HG03558 (cell line): ENCODE measurements at regions not wholly inside any gene's neighbourhood (a gene's known extent, or its start where the extent isn't known, plus 50 kb on each side); places are given as distances from the start of the nearest gene placed in this dataset.

Source experiments
- ATAC-seq: cut with Tn5 transposase; IDR thresholded peaks from one replicate; pipeline ENCODE4 v1.9.1; 2021; ENCODE audit warnings: moderate number of reproducible peaks; ENCODE audit not compliant: unreplicated experiment; ENCODE audit errors: extremely low read depth

DNA sequence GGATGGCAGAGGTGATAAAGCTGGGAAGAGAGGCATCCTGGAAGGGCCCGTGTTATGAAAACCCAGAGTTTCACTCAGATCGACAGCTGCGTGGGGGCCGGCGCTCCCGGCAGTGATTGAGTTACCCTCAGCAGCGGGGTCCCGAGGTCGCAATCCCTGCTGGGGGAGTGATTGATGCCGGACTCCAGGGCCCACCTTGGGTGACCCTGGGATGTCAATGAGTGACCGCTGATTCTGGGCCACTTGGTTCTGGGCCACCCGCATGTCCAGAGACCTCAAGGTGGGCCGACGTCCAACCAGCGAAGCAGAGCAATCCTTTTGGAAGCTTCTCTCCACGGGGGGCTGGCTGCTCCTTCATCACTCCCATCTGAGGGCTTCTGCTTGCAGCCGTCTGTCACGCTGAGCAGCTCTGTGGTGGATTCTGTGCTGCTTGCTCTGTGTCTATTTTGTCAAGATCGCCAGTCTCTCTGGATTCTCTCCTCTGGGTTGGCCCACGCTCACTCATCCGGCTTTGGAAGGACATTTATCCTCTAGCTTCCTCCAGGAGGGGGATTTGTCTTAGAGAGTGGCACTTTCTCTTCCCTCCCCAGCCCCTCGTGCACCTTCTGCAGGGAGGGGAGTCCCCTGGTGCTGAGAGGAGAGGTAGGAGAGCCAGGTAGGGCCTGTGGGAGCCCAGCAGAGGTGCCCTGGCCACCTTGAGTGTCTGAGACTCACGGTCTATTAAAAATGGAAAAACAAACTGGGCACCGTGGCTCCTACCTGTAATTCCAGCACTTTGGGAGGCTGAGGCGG lies 110.9 kb upstream of the C1orf174 start:
- ATAC-seq, result no peak

DNA sequence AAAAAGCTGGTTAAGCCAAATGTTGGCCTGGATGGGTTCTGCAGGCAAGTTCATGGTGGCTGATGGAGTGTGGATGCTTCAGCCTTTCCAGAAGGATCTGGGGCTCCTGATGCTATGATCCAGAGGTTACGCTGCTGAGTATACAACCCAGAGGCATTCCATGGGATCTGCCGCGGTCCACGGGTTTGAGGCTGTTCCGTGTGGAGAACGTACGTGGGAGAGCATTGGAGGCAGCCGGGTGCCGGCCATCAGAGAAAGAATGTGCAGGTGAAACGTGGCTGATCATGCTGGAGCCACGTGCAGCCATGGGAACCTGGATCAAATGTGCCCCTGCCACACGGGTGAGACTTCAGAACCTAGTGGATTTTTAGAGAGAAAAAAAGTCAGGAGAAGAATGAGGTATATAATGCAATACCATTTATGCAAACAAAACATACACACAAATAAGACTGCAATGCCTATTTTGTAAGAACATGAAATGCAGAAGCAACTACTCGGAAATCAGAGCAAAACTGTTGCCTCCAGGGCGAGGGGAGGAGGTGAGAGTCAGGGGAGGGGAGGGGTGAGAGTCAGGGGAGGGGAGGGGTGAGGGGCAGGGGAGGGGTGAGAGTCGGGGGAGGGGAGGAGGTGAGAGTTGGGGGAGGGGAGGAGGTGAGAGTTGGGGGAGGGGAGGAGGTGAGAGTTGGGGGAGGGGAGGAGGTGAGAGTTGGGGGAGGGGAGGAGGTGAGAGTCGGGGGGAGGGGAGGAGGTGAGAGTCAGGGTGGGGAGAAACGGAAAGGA lies 116.5 kb upstream of the C1orf174 start:
- no peak for ATAC-seq

DNA sequence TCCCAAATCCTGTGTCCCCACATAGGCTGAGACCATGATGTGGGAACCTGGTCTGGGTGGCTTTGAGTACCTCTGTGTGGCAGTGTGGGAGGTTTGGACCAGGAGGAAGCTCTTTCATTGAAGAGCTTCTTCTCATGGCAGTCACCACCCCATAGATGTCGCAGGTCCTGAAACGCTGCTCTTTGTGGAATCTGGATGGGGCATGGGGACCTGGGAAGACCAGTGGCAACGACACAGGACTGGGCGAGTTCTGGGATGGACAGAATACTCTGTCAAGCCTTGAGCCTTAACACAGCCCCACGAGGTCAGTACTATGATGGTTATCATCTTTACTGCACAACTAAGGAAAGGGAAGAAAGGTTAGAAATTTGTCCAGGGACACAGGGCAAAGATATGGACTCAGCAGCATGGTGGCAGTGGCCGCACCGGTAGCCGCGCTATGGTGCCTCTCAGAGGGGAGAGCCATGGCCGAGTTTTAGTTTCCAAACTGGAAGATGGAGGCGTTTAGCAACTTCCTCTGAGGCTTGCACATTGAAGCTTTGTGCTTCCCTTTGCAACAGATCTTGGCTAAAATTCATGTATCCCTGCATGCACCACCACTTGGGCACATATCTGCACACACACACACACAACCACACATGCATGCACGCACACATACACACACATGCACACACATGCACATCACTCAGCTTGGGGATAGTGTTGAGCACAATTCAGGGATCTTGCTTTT lies 117.7 kb upstream of the C1orf174 start:
- no peak for ATAC-seq

DNA sequence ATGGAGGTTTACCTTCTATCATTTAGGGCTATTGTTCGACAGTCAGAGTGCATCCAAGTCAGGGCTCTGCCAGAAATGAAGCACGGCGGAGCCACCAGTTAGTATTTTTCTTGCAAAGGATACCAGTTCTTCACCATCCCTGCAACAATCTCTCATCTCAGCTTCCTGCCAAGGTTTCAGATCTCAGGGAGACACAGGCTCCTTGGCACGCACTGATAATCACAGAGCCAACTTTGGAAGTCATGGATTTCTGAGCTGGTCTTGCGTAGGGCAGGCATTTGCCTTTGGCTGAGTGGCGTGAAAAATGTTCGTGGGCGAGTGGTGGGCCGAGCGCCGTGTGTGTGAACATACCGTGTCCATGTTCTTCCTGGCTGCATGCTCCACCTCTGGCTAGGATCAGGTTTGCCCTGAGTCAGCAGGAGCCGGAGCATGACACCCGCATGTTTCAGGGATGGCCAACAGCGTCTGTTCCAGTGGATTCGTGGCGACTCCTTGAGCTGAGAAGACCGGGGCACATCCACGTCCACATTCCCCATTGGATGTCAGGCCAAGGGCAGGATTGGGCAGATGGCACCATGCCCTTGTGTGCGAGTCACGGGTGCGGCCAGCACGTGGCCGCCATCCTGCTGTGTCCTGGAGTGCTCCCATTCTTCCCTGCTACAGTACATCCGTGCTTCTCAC lies 118.5 kb upstream of the C1orf174 start:
- no peak for ATAC-seq

DNA sequence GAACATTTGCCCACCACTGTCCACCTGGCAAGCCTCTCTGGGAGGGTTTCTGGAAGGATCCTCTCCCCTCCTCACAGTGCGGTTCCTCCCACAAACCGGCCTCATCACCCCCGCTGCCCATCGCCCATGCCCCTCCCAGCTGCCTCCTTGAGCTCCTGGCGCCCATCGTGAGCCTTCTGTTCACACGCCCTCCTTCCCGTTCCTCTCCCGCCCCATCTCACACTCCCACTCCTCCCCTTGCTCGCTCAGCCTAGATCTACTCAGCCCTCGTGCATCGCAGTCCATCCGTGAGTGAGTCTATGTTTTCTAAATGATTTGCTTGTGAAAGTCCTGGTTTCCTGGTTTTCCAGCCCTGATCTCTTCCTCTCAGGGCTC lies 119.1 kb upstream of the C1orf174 start:
- ATAC-seq, result no peak

DNA sequence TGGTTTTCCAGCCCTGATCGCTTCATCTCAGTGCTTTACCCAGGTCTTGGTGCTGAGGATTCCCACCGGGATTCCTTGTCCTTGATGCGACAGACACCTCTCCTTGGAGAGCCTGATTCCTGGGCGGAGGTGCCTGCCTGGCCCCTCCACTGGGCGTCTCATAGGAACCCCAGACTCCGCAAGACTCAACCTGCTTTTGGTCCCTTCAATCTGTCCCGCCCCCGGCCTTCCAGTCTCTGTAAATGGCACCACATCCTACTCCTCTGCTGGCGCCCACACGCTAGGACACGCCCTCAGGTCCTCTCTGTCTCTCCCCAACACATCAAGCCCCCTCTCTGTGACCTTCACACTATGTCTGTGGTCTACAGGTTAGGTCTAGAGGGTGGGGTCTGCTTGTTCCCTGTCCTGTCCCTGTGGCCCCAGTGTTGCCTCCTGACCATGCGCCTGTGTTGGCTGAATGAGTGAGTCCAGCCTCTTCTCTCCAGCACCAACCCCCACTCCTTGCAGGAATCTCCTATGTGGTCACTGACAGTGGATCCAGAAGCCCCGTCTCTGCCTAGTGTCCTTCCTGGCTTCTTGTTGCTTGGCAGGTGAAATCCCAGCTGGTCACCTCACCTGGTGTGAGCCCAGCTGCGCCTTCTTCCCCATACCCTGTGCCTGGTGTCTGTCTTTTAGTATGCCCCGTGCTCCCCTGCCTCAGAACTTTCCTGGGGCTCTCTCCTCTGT lies 119.7 kb upstream of the C1orf174 start:
- no peak for ATAC-seq

DNA sequence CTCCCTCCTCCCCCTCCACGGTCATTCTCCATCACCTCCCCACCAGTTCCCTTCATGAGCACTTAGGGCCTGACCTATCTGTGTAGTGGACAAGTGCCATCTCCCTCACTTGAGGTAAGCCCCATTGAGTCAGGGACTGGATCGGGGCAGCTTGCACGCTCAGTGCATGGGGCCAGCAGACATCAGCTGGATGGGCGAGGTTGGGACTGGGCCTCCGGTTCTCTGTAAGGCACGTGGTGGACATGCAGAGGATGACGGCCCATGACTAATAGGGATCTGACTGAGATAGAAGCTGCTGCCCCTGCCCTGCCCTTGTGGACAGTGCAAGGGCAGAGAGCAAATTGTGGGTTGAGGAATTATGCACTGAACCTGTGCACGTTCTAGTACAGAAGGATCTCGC lies 120.4 kb upstream of the C1orf174 start:
- no peak for ATAC-seq

DNA sequence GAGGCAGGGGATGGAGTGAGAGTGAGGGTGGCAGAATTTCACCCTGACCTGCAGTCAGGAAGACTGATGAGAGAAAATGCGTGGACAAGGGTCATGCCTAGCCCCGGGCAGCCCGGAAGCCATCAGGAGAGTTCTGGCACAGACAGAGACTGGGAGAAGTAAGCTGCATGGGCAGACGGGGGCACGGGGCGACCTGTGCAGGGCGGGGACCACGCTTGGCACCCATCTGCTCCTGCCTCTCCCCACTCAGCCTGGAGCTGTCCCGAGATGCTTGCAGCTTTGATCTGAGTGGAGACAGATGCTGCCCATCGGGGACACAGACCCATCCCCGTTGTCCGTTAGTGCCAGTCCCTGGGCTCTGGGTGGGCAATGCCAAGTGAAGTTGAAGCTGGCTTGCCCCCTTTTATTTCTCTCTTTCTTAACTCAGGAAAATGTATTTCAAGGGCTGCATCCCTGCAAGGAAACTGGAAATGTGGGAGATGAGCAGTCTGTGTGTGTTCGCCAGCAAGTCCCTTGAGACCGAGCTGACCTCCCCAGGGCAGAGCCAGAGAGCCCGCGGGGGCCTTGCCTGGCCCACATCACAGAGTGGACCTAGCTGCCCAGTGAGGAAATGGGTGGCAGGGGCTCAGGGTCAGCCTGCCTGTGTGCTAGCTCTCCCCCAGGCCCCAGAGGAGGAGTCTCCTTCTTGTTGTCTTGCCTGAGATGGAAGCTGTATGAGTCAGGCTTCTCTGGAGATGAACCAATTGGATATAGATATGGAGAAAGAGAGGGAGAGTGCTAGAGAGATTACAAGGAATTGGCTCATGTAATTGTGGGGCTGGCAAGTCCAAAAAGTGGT lies 121.3 kb upstream of the C1orf174 start:
- no peak for ATAC-seq

DNA sequence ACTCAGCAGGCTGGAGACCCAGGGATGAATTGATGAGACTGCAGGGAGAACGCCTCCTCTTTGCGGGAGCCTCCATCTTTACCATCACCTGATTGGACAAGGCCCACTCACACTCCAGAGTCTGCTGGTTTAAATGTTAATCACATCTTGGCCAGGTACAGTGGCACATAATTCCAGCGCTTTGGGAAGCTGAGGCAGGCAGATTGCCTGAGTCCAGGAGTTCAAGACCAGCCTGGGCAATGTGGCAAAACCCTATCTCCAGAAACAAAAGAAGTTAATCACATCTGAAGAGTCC lies 121.8 kb upstream of the C1orf174 start:
- ATAC-seq, result no peak

DNA sequence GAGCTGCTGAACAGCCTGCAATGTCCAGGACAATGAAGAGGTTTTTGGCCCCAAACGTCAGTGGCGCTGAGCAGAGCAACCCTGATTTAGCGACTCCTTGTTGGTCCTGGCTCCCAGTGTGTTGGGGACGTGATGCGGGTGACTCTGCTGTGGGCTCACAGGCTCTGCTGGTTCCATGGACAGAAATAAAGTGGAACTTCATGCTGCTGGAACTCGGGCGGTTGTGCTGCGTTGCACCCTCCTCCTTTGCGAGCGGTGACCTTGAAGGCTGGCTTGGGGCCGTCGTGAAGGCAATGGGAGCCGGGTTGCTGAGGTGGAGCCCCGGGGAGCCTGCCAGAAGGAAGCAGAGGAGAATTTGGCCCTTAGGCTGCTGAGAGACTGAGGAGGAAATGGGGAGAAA lies 122.6 kb upstream of the C1orf174 start:
- no peak for ATAC-seq

DNA sequence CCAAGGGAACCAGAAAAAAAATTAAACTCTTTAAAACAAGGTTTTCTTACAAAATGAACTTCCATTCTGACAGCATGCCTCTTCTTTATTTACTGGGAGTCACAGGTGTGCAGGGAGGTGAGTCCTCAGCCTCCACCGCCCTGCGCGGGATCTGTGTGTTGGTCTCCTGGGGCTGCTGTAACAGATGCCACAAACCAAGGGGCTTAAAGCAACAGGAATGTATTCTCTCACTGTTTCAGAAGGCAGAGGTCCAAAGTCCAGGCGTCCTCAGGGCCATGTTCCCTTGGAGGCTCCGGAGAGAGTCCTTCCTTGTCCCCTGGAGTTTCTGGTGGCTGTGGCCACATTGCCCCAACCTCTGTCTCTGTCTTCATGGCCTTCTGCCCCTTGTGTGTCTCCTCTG lies 123.6 kb upstream of the C1orf174 start:
- no peak for ATAC-seq

DNA sequence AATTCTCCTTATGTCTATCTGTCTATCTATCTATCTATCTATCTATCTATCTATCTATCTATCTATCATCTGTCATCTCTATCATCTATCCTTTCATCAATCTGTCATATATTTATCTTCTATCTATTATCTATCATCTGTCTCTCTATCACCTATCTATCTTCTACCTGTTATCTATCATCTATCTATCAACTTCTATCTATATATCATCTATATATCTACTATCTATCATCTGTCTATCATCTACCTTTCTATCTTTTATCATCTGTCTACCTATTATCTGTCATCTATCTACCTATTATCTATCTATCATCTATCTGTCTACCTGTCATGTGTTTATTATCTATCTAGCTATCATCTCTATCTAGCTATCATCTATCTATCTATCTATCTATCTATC lies 124.7 kb upstream of the C1orf174 start:
- ATAC-seq, result no peak

DNA sequence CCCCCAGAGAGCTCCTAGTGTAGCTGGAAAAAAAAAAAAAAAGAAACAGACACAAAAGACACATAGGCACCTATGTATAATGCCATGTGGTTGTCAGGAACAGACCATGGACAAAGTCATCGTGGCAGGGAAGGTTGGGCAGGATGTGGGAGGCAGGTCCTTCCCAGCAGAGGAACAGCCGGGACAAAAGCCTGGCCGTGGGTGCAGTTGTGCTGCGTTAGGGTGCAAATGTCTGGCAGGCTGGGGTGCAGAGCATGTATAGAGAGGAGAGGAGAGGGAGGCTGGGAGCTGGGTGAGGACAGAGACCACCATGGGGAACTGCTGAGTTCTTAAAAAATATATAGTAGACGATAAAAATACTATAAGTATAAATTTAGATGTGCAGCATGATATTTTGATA lies 125.7 kb upstream of the C1orf174 start:
- no peak for ATAC-seq

DNA sequence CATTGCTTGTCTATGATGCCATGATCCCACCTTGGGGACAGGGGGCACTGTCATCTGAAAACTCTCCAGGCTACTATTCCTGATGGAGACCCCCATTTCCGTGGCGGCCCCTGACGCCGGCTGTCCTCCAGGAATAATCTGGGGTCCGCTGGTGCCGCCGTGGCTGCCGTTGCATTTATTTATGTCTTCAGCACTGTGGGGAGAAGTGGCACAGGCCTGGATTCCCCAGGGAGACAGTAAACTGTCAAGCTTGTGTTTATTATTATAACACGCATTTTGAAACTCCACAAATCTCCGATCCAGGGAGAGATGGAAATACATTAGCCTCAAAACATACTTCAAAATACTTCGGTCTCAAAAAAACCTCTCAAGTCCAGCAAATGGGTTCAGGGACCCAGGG lies 126.9 kb upstream of the C1orf174 start:
- ATAC-seq, result no peak

DNA sequence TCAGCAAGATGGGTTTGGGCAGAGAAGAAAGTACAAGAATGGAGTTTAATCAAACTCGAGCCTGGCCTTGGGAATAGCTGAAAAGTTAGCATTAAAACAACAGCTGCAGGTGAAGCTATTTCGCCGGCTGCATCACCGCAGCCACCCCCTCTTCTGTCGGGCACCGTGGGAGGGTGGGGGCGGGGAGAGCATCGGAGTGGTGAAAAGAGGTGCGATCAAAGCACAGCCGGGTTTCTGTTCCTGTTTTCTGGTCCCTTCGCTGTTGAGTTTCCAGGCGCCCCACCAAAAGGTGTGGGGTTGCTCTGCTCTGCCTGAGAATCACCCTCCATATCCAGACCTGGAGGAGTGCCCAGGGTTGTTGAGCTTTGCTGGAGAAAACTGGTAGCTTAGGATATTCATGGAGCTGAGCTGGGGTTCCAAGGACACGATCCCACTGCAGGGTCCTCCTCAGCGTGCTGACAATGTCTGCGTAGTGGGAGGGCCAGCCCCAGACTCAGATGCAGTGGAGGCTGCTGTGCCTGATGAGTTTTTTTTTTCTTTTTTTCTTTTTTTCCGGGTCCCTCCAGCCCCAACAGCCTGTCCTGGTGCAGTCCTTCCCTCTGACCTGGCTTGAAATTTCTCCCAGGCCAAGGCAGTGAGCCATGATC lies 127.5 kb upstream of the C1orf174 start:
- no peak for ATAC-seq

DNA sequence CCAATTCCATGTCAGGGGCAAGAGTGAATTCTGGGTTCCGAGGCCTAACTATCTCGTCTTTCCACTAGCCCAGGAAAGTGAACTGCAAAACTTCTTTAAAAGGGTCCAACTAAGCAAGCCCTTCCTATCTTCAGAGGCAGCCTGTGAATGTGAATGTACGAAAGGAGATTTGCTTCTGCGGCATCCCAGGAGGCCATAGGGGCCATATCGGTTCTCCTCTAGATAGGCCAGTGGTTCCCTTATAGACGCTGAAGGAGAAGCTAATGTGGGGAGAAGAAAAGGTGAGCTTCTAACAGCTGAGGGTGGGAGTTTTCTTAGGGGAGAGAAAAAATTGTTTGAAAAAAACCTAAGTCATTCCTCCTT lies 128.0 kb upstream of the C1orf174 start:
- no peak for ATAC-seq

DNA sequence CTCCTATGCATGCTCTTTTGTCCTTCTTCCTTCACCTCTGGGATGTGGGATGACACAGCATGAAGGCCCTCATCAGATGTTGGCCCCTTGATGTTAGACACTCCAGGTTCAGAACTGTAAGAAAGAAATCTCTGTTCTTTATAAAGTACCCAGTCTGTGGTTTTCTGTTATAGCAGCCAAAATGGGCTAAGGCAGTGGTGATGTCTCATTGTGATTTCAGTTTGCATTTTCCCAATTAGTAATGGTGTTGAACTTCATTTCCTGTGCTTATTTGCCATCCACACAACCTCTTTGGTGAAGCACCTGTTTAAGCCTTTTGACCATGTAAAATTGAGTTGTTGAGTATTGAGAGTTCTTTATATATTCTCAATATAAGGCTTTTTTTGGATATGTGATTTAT lies 129.3 kb upstream of the C1orf174 start:
- no peak for ATAC-seq

DNA sequence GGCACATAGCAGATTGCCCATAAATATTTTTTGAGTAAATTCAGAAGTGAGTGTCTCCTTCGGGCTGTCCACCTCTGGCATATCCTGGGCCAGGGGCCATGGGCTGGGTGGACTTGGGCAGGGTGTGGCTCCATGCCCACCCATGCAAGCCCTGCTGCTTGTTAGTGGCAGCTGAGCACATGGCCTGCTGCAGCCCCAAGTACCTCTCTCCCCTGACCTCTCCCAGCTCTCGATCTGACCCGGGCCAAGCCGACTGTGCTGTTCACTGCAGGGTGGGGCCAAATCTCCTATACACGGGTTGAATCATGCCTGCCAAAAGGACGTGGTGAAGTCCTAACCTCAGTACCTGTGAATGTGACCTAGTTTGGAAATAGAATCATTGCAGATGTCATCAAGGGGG lies 132.5 kb upstream of the C1orf174 start:
- ATAC-seq, result no peak

DNA sequence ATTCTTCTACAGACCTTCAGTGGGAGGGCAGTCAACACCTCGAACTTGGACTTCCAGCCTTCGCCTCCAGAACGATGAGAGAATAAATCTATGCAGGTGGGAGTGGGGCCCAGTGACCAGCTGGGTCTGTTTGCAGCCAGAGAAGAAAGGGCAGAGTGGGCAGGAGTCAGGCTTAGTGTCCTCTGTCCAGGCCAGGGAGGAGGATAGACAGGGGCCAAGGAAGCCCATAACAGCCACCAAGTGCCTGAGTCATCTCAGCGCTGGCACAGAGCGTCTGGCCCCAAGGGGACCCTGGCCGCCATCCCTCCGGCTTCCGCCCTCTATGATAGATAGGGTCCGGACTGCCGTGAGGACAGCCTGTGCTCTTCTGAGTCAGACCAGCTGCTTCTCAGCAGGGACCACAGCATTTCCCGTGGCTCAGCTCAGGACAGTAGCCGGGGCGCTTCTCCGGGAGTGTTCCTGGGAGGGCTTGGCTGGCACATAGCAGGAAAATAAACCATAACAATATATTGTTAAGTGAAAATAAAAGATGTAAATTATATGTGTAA lies 133.1 kb upstream of the C1orf174 start:
- ATAC-seq, result no peak
